T-cell (primary cell): ENCODE measurements at regions not wholly inside any gene's neighbourhood (a gene's known extent, or its start where the extent isn't known, plus 50 kb on each side); places are given as distances from the start of the nearest gene placed in this dataset.

Experiments used
- ATAC-seq, 4 experiments: fragments of 200-7000 bp in 3 of 4; fragments of 150-1000 bp in 1 of 4; cut with Tn5 transposase; replicated peaks in 1 of 4; 1 replicate in 3 of 4; 2 replicates in 1 of 4; pipeline ENCODE4 v1.10.0; 2021; ENCODE audit warnings: moderate library complexity in 3 of 4, mild to moderate bottlenecking in 2 of 4, moderate number of reproducible peaks in 1 of 4
- CTCF ChIA-PET, 2 donors: fragments of 300-600 bp; sonication (Branson Sonifier 250); formaldehyde crosslinking; loops; one replicate each; lab custom pipeline; 2022; ENCODE audit warnings: antibody characterized with exemption in 2 of 2; lab: Charles Lee
- POLR2A ChIA-PET, 2 donors: fragments of 300-600 bp; sonication (Branson Sonifier 250); formaldehyde crosslinking; loops; one replicate each; lab custom pipeline; 2022; ENCODE audit warnings: antibody characterized with exemption in 2 of 2; lab: Charles Lee
- DNase-seq, 35 experiments: peaks; one replicate each; pipeline versions ENCODE4 v3.0.0 to v3.0.0-alpha.2; 2013 to 2023
- H3K27ac ChIP-seq: one replicate; pipeline ENCODE4 v1.5.1; 2013; ENCODE audit warnings: low read length
- H3K27me3 ChIP-seq, 2 experiments: replicated peaks in 1 of 2; 1 replicate in 1 of 2; 2 replicates in 1 of 2; pipeline versions ENCODE4 v1.6.1 to v1.7.0; 2013; ENCODE audit warnings: low read length in 1 of 2, mixed read lengths in 1 of 2; ENCODE audit not compliant: control insufficient read depth in 2 of 2, insufficient read depth in 2 of 2; ENCODE audit errors: extremely low read depth in 1 of 2
- H3K36me3 ChIP-seq, 2 donors: 1 replicate in 1 of 2; 2 replicates in 1 of 2; pipeline versions ENCODE4 v1.6.1 to v1.7.0; 2013; ENCODE audit warnings: low read length in 1 of 2; ENCODE audit not compliant: control insufficient read depth in 2 of 2, insufficient read depth in 1 of 2; ENCODE audit errors: extremely low read depth in 1 of 2
- H3K4me1 ChIP-seq, 2 experiments: 1 replicate in 1 of 2; 2 replicates in 1 of 2; pipeline versions ENCODE4 v1.6.1 to v1.7.0; 2013; ENCODE audit warnings: low read length in 2 of 2, mixed read lengths in 1 of 2; ENCODE audit not compliant: insufficient read depth in 2 of 2, control insufficient read depth in 1 of 2; ENCODE audit errors: extremely low read depth in 1 of 2
- H3K4me3 ChIP-seq, 2 donors: 1 replicate in 1 of 2; 2 replicates in 1 of 2; pipeline versions ENCODE4 v1.5.1 to v1.7.0; 2013; ENCODE audit warnings: mild to moderate bottlenecking in 2 of 2, low read length in 1 of 2, moderate library complexity in 1 of 2; ENCODE audit not compliant: control insufficient read depth in 1 of 2; ENCODE audit errors: extremely low read depth in 1 of 2
- H3K9me3 ChIP-seq: 2 replicates; pipeline ENCODE4 v1.7.0; 2013
- H3K27ac Mint-ChIP-seq, 2 donors: one replicate each; pipeline ENCODE4 v1.8.0; 2020 to 2021; ENCODE audit warnings: mild to moderate bottlenecking in 2 of 2, mixed read lengths in 2 of 2
- H3K27me3 Mint-ChIP-seq, 2 donors: one replicate each; pipeline ENCODE4 v1.8.0; 2021 to 2022; ENCODE audit warnings: mixed read lengths in 2 of 2
- H3K36me3 Mint-ChIP-seq: one replicate; pipeline ENCODE4 v1.8.0; 2021; ENCODE audit warnings: mixed read lengths
- H3K4me1 Mint-ChIP-seq, 3 donors: one replicate each; pipeline ENCODE4 v1.8.0; 2020 to 2022; ENCODE audit warnings: mixed read lengths in 3 of 3, mild to moderate bottlenecking in 1 of 3
- H3K4me3 Mint-ChIP-seq, 3 donors: one replicate each; pipeline ENCODE4 v1.8.0; 2020 to 2022; ENCODE audit warnings: mild to moderate bottlenecking in 3 of 3, mixed read lengths in 3 of 3, moderate library complexity in 3 of 3
- H3K9me3 Mint-ChIP-seq, 3 donors: one replicate each; pipeline ENCODE4 v1.8.0; 2020 to 2022; ENCODE audit warnings: mixed read lengths in 3 of 3
- WGBS: methylation state at CpG from one replicate; pipeline ENCODE4 v1.1.5; 2013; ENCODE audit warnings: missing lambda C conversion rate; ENCODE audit not compliant: insufficient coverage; 5-methylcytosine and 5-hydroxymethylcytosine counted together

GRCh38 chr1:112083487-112083886 is 94.0 kb upstream of the KCND3 start:
- no peaks in the 10 kb centered on the region for H3K36me3 Mint-ChIP-seq
- H3K27ac ChIP-seq = no peak overlapping the region
- H3K27ac Mint-ChIP-seq = no peak overlapping the region
- peaks cover 0 to 3% of the 10 kb centered on the region in 2 experiments for H3K27me3 ChIP-seq
- no peak overlapping the region for H3K4me3 ChIP-seq
- H3K4me1 Mint-ChIP-seq = no peaks in the 10 kb centered on the region
- ChIA-PET POLR2A (no interaction called here), CTCF (no interaction called here)
- no peaks in the 10 kb centered on the region for H3K36me3 ChIP-seq
- no peak for DNase-seq
- peaks cover 9 to 46% of the 10 kb centered on the region in 2 donors for H3K27me3 Mint-ChIP-seq
- no peak overlapping the region for H3K4me3 Mint-ChIP-seq
- no peaks in the 10 kb centered on the region for H3K9me3 ChIP-seq
- no peaks in the 10 kb centered on the region for H3K4me1 ChIP-seq
- no peak for ATAC-seq
- 39% methylated on average over 3 of the region's 3 CpGs for WGBS
- H3K9me3 Mint-ChIP-seq = no peaks in the 10 kb centered on the region

- Mint-ChIP-seq H3K27me3 (peaks cover 40 to 58% of the 10 kb centered on the region in 2 donors), H3K4me1 (no peaks in the 10 kb centered on the region), H3K9me3 (no peaks in the 10 kb centered on the region), H3K27ac (no peak overlapping the region), H3K4me3 (no peak overlapping the region), H3K36me3 (no peaks in the 10 kb centered on the region)
- DNase-seq (no peak), ATAC-seq (no peak)
- Histone ChIP-seq H3K9me3 (no peaks in the 10 kb centered on the region), H3K4me1 (no peaks in the 10 kb centered on the region), H3K36me3 (no peaks in the 10 kb centered on the region), H3K27me3 (peaks cover 2 to 4% of the 10 kb centered on the region in 2 experiments), H3K27ac (no peak overlapping the region), H3K4me3 (no peak overlapping the region)
- ChIA-PET POLR2A (no interaction called here), CTCF (no interaction called here)
- 12% methylated on average over 3 of the region's 7 CpGs for WGBS
Observed at GRCh38 chr1:112092656-112093371, 103.3 kb upstream of the KCND3 start.

- ATAC-seq = no peak
- POLR2A ChIA-PET = no interaction called here
- Mint-ChIP-seq H3K9me3 (no peaks in the 10 kb centered on the region), H3K4me3 (no peak overlapping the region), H3K36me3 (no peaks in the 10 kb centered on the region), H3K27me3 (peaks cover 40 to 53% of the 10 kb centered on the region in 2 donors), H3K4me1 (no peaks in the 10 kb centered on the region), H3K27ac (no peak overlapping the region)
- CTCF ChIA-PET = no interaction called here
- Histone ChIP-seq H3K36me3 (no peaks in the 10 kb centered on the region), H3K4me3 (no peak overlapping the region), H3K27me3 (peaks cover 2 to 4% of the 10 kb centered on the region in 2 experiments), H3K4me1 (no peaks in the 10 kb centered on the region), H3K9me3 (no peaks in the 10 kb centered on the region), H3K27ac (no peak overlapping the region)
- WGBS = 40% methylated on average over 1 of the region's 1 CpG
- no peak for DNase-seq
Observed at GRCh38 chr1:112093372-112093694, 103.9 kb upstream of the KCND3 start.

DNA sequence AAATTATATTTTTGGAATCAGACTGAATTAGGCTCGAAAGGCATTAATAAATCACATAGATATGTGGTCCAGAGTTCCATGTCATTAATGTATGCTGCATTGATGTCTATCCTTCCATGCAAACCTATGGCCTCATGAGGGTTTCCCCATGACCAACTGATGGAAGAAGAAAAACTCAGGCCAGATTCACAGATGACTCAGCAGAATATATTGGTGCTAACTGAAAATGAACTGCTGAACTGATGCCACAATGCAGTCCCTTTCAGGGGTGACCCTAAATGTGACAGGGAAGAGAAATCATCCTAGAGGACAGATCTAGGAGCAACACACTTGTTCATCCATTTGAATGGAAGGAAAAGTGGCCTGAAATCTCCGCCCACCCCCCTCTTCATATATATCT is 110.5 kb upstream of the KCND3 start:
- ATAC-seq (no peak), DNase-seq (no peak)
- H3K27me3 Mint-ChIP-seq = peaks cover 14 to 27% of the 10 kb centered on the region in 2 donors
- WGBS = no CpG with 5 or more reads among the region's 2 CpGs
- Histone ChIP-seq H3K36me3 (no peaks in the 10 kb centered on the region), H3K4me1 (no peaks in the 10 kb centered on the region), H3K9me3 (no peaks in the 10 kb centered on the region), H3K27me3 (no peaks in the 10 kb centered on the region), H3K4me3 (no peak overlapping the region), H3K27ac (no peak overlapping the region)
- H3K36me3 Mint-ChIP-seq = no peaks in the 10 kb centered on the region
- H3K27ac Mint-ChIP-seq = no peak overlapping the region
- CTCF ChIA-PET = no interaction called here
- H3K4me3 Mint-ChIP-seq = no peak overlapping the region
- POLR2A ChIA-PET = no interaction called here
- H3K9me3 Mint-ChIP-seq = peaks cover 0 to 11% (median 0%) of the 10 kb centered on the region in 3 donors
- H3K4me1 Mint-ChIP-seq = no peaks in the 10 kb centered on the region

DNA sequence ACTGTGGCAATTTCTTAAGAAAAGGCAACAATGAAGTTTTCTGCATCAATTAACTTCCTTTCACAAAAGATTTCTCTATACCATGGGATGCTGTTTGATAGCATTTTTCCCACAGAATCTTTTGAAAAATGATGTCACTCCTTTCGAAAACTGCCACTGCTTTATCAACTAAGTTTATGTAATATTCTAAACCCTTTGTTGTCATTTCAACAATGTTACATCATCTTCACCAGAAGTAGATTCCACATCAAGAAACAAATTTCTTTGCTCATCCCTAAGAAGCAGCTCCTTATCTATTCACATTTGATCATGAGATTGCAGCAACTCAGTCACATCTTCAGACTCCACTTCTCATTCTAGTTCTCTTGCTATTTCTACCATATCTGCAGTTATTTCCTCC is 116.1 kb upstream of the KCND3 start:
- Histone ChIP-seq H3K27ac (no peak overlapping the region), H3K27me3 (peaks cover 0 to 3% of the 10 kb centered on the region in 2 experiments), H3K4me1 (no peaks in the 10 kb centered on the region), H3K9me3 (no peaks in the 10 kb centered on the region), H3K36me3 (no peaks in the 10 kb centered on the region), H3K4me3 (no peak overlapping the region)
- Mint-ChIP-seq H3K9me3 (peaks cover 0 to 8% (median 0%) of the 10 kb centered on the region in 3 donors), H3K27me3 (peaks cover 19 to 24% of the 10 kb centered on the region in 2 donors), H3K36me3 (no peaks in the 10 kb centered on the region), H3K4me1 (no peaks in the 10 kb centered on the region), H3K4me3 (no peak overlapping the region), H3K27ac (no peak overlapping the region)
- WGBS = no CpG with 5 or more reads among the region's 1 CpG
- ChIA-PET CTCF (no interaction called here), POLR2A (no interaction called here)
- DNase-seq = no peak
- ATAC-seq = no peak

- Mint-ChIP-seq H3K4me3 (no peak overlapping the region), H3K4me1 (no peaks in the 10 kb centered on the region), H3K36me3 (no peaks in the 10 kb centered on the region), H3K27ac (no peak overlapping the region), H3K27me3 (peaks cover 29 to 40% of the 10 kb centered on the region in 2 donors), H3K9me3 (peaks cover 0 to 10% (median 2%) of the 10 kb centered on the region in 3 donors)
- no peaks in the 10 kb centered on the region for H3K9me3 ChIP-seq
- POLR2A ChIA-PET = no interaction called here
- DNase-seq (no peak), ATAC-seq (no peak)
- H3K4me1 ChIP-seq = no peaks in the 10 kb centered on the region
- H3K36me3 ChIP-seq = no peaks in the 10 kb centered on the region
- peaks cover 0 to 3% of the 10 kb centered on the region in 2 experiments for H3K27me3 ChIP-seq
- no peak overlapping the region for H3K27ac ChIP-seq
- CTCF ChIA-PET = no interaction called here
- WGBS = no CpG with 5 or more reads among the region's 3 CpGs
- no peak overlapping the region for H3K4me3 ChIP-seq
Observed at GRCh38 chr1:112110031-112110430, 120.6 kb upstream of the KCND3 start.
